ENCODE measurements at regions not wholly inside any gene's neighbourhood (a gene's known extent, or its start where the extent isn't known, plus 50 kb on each side); places are given as distances from the start of the nearest gene placed in this dataset.

DNA sequence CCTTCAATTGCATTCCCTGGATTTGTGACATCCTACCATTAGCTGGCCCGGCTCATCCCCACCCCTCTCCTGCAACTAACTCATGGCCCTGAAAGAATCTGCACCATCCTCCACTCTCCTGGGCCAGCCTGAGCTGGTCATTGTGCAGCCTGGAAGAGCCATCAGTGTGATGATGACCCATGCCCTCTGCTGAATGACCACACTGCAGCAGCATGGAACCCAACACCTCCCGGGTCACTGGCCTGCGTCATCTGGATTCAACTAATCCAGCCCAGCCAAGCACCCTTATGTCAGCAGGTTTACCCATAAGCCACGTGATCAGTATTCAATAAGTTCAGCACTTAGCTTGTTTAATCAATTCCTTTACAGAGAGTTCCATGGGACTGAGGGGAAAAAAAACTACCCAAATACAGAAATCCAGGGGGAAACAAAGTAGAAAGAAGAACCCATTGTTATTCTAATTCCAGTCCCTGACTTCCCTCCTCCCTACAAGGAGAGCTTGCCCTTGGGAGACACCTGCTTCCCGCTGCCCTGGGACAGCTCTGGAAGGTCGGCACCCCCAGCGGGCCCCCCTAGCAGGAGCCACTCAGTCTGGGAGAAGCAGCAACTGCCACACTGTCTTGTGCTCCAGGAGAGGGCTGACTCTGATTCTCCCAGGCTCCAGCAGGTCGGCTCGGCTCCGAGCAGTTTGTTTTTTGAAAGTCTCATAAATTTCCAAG lies 309.1 kb upstream of the TLE3 start:
- DNase-seq (ENCODE audit: low read depth, low spot score): no peak

DNA sequence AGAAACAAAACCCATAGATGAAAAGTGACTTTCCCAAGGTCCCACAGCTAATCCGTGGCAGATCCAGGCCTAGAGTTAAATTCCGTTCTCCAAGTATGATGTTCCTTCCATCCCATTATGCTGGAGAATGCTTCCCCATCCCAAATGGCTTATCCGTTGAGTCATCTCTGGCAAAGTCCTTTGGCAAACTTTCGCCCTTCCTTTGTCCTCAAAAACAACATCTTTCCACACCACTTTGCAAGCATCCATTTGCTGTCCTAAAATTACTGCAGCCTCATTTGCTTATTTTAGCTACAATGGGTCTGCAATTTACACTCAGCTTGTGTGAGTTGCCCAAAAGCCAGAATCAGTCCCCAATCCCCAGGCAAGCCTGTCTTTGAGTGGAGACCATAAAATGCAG lies 304.0 kb upstream of the TLE3 start:
- DNase-seq (ENCODE audit: low read depth, low spot score): no peak

GRCh38 chr15:70400766-70401541 lies 303.2 kb upstream of the TLE3 start:
- no peak for DNase-seq (ENCODE audit: low read depth, low spot score)

DNA sequence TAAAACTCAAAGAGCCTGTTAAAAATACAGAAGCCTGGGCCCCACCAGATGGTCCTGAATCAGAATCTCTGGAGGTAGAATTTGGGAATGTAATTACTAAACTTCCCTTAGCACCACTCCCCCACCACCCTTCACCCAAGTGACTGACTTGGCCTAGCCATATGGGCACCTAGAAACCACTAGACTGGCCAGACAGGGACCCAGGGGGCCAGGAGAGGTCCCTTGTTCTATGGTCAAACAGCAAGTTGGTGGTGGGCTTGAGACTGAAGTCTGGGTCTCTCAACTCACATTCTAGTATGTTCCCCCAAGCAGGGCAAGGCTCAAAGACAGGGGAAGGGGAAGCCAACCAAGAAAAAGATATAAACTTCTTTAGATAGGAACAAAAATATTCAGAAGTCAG lies 301.5 kb upstream of the TLE3 start:
- DNase-seq (ENCODE audit: low read depth, low spot score): no peak

- DNase-seq (ENCODE audit: low read depth, low spot score): no peak
Observed at GRCh38 chr15:70398694-70399093, 301.0 kb upstream of the TLE3 start.

GRCh38 chr15:70396807-70397206 lies 299.1 kb upstream of the TLE3 start:
- no peak for DNase-seq (ENCODE audit: low read depth, low spot score)

DNA sequence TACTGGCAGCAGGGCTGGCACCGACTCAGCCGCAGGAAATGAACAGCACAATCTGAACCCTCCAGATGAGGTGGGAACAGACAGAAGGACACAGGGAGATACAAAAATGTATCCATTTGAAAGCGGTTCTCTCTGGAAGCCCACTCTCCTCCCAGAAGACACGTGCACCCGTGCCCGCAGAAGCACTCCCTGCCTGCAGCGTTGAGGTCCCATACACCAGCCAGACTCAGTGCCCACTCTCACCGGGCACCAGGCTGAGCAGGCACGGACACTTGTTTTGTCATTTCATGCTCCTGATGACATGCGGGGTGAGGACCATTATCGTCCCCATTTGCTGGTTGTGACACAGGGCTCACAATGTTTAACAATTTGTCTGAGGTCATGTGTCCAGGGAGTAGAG lies 297.4 kb upstream of the TLE3 start:
- no peak for DNase-seq (ENCODE audit: low read depth, low spot score)

DNA sequence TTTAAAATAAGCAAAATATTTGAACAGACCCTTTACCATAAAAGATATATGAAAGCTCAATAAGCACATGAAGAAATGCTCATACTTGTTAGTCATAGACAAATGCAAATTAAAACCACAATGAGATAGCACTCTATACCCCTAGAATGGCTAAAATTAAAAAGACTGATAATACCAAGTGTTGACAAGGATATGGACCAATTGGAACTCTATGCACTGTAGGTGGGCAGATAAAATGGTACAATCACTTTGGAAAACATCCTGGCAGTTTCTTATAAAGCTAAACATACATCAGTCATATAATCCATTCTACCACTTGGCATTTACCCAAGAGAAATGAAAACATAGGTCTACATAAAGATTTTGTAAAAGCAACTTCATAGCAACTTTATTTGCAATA lies 293.0 kb upstream of the TLE3 start:
- DNase-seq (ENCODE audit: low read depth, low spot score): no peak

DNA sequence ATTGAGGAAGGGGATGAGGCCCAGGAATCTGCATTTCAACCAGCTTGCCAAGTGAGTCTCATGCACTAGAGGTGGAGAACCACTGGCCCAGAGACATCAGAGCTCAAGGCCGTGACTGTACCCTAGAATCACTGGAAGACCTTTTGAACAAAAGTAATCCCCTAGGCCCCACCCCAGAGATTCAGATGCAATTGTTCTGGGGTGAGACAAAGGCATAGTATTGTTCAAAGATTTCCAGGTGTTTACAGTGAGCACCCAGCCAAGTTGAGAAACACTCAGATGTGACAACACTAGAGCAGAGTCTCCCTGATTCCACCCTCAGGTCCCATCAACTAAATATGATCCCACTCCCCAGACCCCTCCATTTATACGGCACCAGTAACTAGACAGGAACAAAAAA lies 290.3 kb upstream of the TLE3 start:
- no peak for DNase-seq (ENCODE audit: low read depth, low spot score)

- DNase-seq (ENCODE audit: low read depth, low spot score): no peak
Observed at GRCh38 chr15:70387081-70387480, 289.4 kb upstream of the TLE3 start.

DNA sequence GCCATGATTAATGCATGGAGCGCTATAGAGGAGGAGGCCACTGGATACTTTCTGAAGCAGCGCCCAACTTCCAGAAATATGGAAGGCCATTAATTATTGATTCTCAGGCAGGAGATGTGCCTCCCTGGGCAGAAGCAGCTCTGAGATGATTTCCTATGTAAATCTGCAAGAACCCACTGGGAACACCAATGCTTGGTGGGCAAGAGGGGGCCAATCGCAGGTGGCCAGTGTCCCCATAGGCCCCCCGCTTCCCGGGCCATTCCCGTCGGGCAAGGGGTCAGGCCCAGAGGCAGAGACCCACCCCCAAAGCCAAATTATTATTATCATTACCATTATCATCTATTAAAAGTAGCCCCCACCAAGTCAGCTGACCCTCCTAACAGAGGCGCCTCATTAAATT lies 288.0 kb upstream of the TLE3 start:
- no peak for DNase-seq (ENCODE audit: low read depth, low spot score)

DNA sequence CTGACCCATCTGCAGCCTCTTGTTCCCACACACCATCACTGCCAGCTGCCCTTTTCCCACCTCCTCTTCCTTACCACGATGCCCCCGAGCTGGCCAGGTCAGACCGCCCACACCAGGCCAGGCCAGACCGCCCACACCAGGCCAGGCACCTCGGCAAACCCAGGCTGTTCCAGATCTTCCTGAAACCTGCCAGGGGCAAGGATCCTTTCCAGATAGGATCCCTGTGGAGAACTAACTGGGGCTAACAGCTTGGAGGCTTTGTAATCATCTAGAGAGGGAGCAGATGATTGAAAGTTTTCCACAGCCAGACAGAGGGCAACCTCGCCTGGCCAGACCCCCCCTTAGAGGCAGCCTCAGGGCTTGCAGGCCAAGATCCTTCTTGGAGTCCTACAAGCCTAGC lies 287.3 kb upstream of the TLE3 start:
- DNase-seq (ENCODE audit: low read depth, low spot score): no peak

GRCh38 chr15:70383856-70384255 lies 286.1 kb upstream of the TLE3 start:
- no peak for DNase-seq (ENCODE audit: low read depth, low spot score)

- no peak for DNase-seq (ENCODE audit: low read depth, low spot score)
Observed at GRCh38 chr15:70382762-70383458, 285.2 kb upstream of the TLE3 start.

DNA sequence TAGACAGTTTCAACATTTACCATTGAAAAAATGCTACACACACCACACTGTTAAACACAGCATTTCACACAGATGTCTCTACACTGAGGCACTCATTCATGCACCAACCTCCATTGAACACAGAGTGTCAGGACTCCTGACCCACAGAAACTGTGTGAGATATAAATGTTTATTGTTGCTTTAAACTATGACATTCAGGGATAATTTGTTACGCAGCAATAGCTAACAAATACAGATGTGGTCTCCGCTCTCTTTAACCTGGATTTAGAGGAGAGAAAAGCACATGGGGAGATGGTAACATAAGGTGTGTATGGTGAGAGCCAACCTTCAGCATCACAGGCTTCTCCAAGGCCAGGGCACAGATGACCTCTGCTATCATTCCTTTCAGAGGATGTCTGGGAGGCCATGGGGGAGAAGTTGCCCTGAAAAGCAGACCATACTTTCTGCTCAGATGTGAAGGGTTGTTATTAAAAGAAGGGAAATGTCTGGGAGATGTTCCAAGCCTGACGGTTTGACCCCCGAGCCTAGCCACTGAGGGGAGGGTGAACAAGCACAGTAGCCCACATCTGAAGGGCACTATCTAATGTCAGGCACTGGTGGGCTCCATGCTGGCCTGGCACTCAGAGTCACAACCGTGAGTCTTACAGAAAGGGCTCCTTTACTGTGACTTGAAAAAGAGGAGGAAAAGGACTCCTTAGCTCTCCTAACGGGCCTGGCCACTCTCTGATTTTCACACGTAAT lies 284.5 kb upstream of the TLE3 start:
- no peak for DNase-seq (ENCODE audit: low read depth, low spot score)

DNA sequence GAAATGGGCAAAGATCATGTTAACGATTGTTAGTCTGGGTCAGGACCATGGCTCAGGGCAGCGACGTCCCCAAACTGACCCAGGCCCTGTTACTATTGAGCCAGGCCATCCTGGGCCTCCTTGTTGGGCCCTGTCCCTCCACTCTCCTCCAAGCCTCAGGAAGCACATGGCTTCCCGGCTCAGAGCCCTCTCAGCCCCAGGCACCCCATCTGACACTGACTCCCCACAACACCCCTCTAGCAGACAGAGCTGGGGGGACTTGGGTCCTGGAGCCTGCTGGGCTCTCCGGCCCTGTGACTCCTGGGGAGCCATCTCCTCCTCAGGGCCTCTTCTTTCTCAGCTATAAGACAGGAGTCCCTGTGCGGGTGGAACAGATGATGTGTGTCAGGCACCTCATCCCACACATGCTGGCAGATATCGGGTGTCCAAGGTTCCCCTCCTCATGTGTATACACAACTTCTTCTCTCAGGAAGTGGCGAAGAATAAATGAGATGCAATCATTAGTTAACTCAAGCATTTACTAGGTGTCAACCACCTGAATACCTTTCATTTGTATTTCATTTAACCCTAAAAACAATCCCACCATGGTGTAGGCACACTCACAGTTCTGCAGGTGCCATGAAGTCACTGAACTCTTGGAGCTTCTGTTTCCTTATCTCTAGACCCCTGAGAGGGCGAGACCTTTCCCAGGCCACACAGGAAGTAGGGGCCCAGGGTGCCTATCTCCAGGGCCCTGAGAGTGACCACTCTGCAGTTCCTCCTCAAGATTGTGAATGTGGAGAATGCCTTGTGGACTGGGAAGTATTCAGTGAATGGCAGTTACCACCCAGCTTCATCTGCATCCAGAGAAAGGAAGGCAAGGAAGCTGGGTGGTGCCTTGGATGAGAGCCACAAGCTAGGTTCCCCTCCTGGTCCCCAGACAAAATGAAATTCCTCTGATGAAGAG lies 282.5 kb upstream of the TLE3 start:
- no peak for DNase-seq (ENCODE audit: low read depth, low spot score)

GRCh38 chr15:70379134-70379533 lies 281.4 kb upstream of the TLE3 start:
- no peak for DNase-seq (ENCODE audit: low read depth, low spot score)

DNA sequence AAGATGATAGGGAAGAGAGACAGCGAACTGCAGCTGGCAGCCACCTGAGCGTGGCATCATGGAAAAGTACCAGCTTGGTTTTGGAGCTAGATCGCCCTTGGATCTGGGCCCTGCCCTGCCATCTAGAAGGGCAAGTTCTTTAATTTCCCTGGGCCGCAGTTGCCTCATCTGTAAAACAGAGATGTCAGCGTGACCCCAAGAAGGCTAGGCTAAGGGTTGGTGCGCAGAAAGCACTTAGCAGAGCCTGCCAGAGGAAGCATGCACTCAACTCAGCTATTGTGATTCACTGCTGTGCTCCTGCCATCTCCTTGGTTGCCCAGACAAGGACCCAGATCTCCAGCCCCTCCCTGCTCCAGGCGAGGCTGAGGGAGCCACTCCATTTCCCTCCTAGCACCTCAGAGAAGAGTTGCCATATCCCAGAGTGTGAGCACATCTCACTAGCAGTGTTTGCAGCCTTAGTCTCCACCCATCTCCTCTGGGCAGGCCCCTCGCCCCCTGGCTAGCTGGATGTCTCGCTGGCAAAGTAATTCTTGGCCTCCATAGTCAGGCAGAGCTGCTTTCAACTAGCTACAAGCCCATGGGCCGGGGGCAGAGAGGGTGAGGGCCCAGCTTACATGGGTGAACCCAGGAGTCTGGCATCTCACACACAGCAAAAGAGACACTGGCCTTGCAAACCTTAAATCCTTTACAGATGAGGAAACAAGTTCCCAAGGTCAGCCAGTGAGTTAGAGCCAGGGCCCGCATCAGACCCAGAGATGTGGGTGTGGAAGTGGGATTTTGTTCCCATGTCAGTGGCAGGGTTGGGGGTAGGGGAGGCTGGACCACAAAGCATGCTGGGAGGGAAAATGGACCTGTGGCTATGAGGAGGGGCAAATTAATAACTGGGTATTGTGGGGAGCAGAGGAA lies 280.7 kb upstream of the TLE3 start:
- DNase-seq (ENCODE audit: low read depth, low spot score): no peak

DNA sequence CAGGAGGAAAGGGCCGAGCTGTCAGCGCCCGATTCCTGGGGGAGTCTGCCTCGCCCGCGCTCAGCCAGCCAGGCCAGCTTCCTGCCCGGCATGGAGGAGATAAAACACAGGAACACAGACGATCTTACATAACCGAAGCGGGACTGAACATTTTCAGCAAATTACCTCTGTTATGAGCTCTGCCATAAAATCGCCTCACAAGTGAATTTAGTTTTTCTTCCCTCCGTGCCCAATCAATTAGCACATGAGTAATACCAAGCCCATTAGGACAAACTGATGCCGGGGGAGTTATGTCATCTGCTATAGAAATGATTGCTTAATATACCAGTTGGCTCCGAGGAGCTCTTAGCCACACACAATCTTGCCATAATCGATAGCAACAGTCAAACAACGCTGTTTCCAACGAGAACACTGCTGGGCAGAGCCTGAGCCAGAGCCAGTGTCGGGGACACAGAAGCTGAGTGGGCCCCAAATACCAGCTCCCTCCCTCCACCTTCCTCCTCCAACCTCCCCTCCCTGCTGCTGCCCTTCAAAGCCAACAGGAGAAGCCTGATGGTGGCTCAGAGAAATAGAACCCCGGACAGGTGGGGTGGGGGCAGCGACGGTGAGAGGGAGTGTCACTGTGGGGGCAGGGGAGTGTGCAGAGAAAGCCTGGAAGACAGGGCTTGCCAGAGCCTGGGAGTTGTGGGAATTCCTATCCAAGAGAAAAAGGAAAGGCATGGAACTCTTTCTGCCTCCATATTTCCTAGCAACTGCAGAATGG lies 279.4 kb upstream of the TLE3 start:
- DNase-seq (ENCODE audit: low read depth, low spot score): no peak
